HL-60 (cell line): ENCODE measurements at regions not wholly inside any gene's neighbourhood (a gene's known extent, or its start where the extent isn't known, plus 50 kb on each side); places are given as distances from the start of the nearest gene placed in this dataset.

ENCODE experiments used
- CTCF ChIP-seq: IDR thresholded peaks from one replicate; pipeline ENCODE4 v1.5.1; 2011; ENCODE audit warnings: low read length, control low read depth, inconsistent platforms; ENCODE audit not compliant: insufficient read depth
- POLR2AphosphoS5 ChIP-seq: IDR thresholded peaks from 2 replicates; pipeline ENCODE4 v1.6.1; 2012; ENCODE audit warnings: low read depth

- TF ChIP-seq CTCF (no peak), POLR2AphosphoS5 (no peak)
These were observed 86.5 kb downstream of the ENGASE start for GRCh38 chr17:79160980-79161636.
